K562 (cell line): ENCODE measurements at regions not wholly inside any gene's neighbourhood (a gene's known extent, or its start where the extent isn't known, plus 50 kb on each side); places are given as distances from the start of the nearest gene placed in this dataset.

ENCODE experiments used
- KDM2B ChIP-seq: fragments of 250-450 bp; sonication (Bioruptor Pico); IDR thresholded peaks from 2 replicates; pipeline ENCODE4 v1.8.0; 2021; ENCODE audit warnings: mild to moderate bottlenecking, moderate library complexity
- SAFB ChIP-seq: fragments of 200-400 bp; formaldehyde crosslinking; IDR thresholded peaks from 2 replicates; pipeline ENCODE4 v1.6.1; 2017; ENCODE audit warnings: low read depth, low read length, borderline replicate concordance
- TF ChIP-seq, protein P1 (sequence below), 2 experiments: fragments of 450-650 bp; IDR thresholded peaks; 2 replicates each; pipeline ENCODE4 v1.6.1; 2016; ENCODE audit warnings: mild to moderate bottlenecking in 2 of 2, borderline replicate concordance in 1 of 2, low read depth in 1 of 2, moderate library complexity in 1 of 2

DNA sequence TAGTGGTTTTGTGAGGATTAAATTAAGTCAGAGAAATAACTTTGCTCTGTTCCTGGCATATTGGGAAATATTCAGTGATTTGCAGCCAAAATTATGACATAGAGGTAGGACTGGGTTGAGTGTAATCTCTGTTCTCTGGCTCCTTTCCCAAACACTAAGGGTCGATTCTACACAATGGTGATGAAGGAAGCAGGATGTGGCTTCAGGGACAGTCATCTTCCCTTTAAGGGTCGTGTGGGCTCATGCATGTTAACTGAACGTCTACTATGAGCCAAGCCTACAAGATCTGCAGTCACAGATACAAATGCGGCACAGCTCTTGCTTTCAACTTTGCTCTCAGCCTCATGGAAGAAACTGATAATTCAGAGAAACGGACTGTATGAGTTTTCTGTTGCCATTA is 381.6 kb downstream of the VRK1 start (continued):
- TF ChIP-seq, protein P1, sequence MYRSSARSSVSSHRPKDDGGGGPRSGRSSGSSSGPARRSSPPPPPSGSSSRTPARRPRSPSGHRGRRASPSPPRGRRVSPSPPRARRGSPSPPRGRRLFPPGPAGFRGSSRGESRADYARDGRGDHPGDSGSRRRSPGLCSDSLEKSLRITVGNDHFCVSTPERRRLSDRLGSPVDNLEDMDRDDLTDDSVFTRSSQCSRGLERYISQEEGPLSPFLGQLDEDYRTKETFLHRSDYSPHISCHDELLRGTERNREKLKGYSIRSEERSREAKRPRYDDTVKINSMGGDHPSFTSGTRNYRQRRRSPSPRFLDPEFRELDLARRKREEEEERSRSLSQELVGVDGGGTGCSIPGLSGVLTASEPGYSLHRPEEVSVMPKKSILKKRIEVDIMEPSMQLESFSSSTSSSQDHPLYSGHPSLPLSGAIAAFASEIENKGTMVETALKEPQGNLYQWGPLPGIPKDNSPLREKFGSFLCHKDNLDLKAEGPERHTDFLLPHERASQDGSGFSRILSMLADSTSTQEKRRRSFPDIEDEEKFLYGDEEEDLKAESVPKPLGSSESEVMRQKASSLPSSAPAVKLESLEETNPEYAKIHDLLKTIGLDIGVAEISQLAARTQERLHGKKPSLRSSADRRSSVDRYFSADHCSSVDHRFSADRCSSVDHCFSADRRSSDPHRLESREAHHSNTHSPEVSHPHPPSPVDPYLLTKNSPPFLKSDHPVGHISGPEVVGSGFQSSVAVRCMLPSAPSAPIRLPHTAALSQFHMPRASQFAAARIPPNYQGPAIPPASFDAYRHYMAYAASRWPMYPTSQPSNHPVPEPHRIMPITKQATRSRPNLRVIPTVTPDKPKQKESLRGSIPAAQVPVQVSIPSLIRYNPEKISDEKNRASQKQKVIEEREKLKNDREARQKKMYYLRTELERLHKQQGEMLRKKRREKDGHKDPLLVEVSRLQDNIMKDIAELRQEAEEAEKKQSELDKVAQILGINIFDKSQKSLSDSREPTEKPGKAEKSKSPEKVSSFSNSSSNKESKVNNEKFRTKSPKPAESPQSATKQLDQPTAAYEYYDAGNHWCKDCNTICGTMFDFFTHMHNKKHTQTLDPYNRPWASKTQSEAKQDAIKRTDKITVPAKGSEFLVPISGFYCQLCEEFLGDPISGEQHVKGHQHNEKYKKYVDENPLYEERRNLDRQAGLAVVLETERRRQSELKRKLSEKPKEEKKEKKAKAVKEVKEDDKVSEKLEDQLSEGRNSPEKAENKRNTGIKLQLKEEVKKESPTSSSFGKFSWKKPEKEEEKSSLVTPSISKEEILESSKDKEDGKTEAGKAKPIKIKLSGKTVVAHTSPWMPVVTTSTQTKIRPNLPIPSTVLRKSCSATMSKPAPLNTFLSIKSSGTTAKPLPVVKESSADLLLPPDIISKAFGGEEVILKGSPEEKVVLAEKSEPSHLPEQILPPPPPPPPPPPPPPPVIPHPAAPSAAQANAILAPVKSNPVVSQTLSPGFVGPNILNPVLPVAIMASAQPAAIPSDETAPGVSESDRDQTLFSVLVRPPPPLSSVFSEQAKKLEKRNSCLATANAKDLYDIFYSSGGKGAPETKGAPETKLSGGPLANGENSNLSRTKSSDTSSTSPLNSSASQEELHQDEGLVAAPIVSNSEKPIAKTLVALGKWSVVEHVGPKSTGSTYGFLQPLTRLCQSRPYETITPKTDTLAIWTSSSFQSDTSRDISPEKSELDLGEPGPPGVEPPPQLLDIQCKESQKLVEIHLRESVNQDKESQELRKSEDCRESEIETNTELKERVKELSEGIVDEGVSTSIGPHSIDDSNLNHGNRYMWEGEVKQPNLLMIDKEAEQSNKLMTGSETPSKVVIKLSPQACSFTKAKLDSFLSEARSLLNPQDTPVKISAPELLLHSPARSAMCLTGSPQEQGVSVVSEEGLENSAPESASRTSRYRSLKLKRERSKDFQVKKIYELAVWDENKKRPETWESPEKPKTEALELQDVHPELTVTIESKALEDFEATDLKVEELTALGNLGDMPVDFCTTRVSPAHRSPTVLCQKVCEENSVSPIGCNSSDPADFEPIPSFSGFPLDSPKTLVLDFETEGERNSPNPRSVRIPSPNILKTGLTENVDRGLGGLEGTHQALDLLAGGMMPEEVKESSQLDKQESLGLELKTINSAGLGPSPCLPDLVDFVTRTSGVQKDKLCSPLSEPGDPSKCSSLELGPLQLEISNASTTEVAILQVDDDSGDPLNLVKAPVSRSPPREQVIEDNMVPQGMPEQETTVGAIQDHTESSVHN (IDR thresholded peaks at IDR 0.05; ENCODE audit: borderline replicate concordance in 1 of 2, low read depth in 1 of 2) = no peak
- no peak for TF ChIP-seq SAFB
- no peak for TF ChIP-seq KDM2B (CRISPR knock-in tag)
- TF ChIP-seq, all 486 proteins: peak for 0
